ENCODE measurements at regions not wholly inside any gene's neighbourhood (a gene's known extent, or its start where the extent isn't known, plus 50 kb on each side); places are given as distances from the start of the nearest gene placed in this dataset.

GRCh38 chr14:55893705-55894104 is 224.5 kb upstream of the PELI2 start:
- CTCF ChIA-PET: no interaction called here
- intact Hi-C loops (cut with micrococcal nuclease; ENCODE audit: unreplicated experiment): no loop called here
- H3K27me3 ChIP-seq (replicated peaks; ENCODE audit: insufficient read depth, low read depth, low read length, poor library complexity): no peaks in the 10 kb centered on the region
- no peak overlapping the region for H3K4me3 ChIP-seq (ENCODE audit: low read depth, low read length, poor library complexity, severe bottlenecking)
- DNase-seq (ENCODE audit: low spot score): no peak
- POLR2A ChIA-PET (ENCODE audit: low non-redundant PET): no interaction called here
- no peaks in the 10 kb centered on the region for H3K36me3 ChIP-seq (ENCODE audit: insufficient read depth, low read length, poor library complexity, severe bottlenecking)
- no peaks in the 10 kb centered on the region for H3K9me3 ChIP-seq (ENCODE audit: low read depth, low read length, poor library complexity, severe bottlenecking)
- H3K27ac ChIP-seq (ENCODE audit: low read depth, low read length, poor library complexity, severe bottlenecking): no peak overlapping the region
- no peaks in the 10 kb centered on the region for H3K4me1 ChIP-seq (ENCODE audit: insufficient read depth, low read length, poor library complexity, severe bottlenecking)
- BruUV-seq (replicated peaks): no TSS peak
- TF ChIP-seq CTCF (conservative IDR thresholded peaks at IDR 0.05; ENCODE audit: low read depth, low read length) (no peak), EZH2 (IDR thresholded peaks at IDR 0.05; ENCODE audit: borderline replicate concordance, low read depth, low read length, poor library complexity, severe bottlenecking) (no peak)

GRCh38 chr14:55897031-55897430 is 221.2 kb upstream of the PELI2 start:
- H3K27ac ChIP-seq (ENCODE audit: low read depth, low read length, poor library complexity, severe bottlenecking): no peak overlapping the region
- ChIA-PET CTCF (no interaction called here), POLR2A (ENCODE audit: low non-redundant PET) (no interaction called here)
- H3K4me1 ChIP-seq (ENCODE audit: insufficient read depth, low read length, poor library complexity, severe bottlenecking): no peaks in the 10 kb centered on the region
- intact Hi-C loops (cut with micrococcal nuclease; ENCODE audit: unreplicated experiment): no loop called here
- no peaks in the 10 kb centered on the region for H3K27me3 ChIP-seq (replicated peaks; ENCODE audit: insufficient read depth, low read depth, low read length, poor library complexity)
- no peaks in the 10 kb centered on the region for H3K9me3 ChIP-seq (ENCODE audit: low read depth, low read length, poor library complexity, severe bottlenecking)
- H3K4me3 ChIP-seq (ENCODE audit: low read depth, low read length, poor library complexity, severe bottlenecking): no peak overlapping the region
- TF ChIP-seq EZH2 (IDR thresholded peaks at IDR 0.05; ENCODE audit: borderline replicate concordance, low read depth, low read length, poor library complexity, severe bottlenecking): no peak
- H3K36me3 ChIP-seq (ENCODE audit: insufficient read depth, low read length, poor library complexity, severe bottlenecking): no peaks in the 10 kb centered on the region
- no TSS peak for BruUV-seq (replicated peaks)
- no peak for DNase-seq (ENCODE audit: low spot score)

- H3K9me3 ChIP-seq (ENCODE audit: low read depth, low read length, poor library complexity, severe bottlenecking): no peaks in the 10 kb centered on the region
- BruUV-seq (replicated peaks): no TSS peak
- DNase-seq (ENCODE audit: low spot score): no peak
- no peaks in the 10 kb centered on the region for H3K27me3 ChIP-seq (replicated peaks; ENCODE audit: insufficient read depth, low read depth, low read length, poor library complexity)
- CTCF ChIA-PET: no interaction called here
- intact Hi-C loops (cut with micrococcal nuclease; ENCODE audit: unreplicated experiment): no loop called here
- no peaks in the 10 kb centered on the region for H3K36me3 ChIP-seq (ENCODE audit: insufficient read depth, low read length, poor library complexity, severe bottlenecking)
- H3K4me3 ChIP-seq (ENCODE audit: low read depth, low read length, poor library complexity, severe bottlenecking): no peak overlapping the region
- no peak overlapping the region for H3K27ac ChIP-seq (ENCODE audit: low read depth, low read length, poor library complexity, severe bottlenecking)
- no peaks in the 10 kb centered on the region for H3K4me1 ChIP-seq (ENCODE audit: insufficient read depth, low read length, poor library complexity, severe bottlenecking)
- TF ChIP-seq EZH2 (IDR thresholded peaks at IDR 0.05; ENCODE audit: borderline replicate concordance, low read depth, low read length, poor library complexity, severe bottlenecking): no peak
- no peak for TF ChIP-seq CTCF (conservative IDR thresholded peaks at IDR 0.05; ENCODE audit: low read depth, low read length)
- POLR2A ChIA-PET (ENCODE audit: low non-redundant PET): no interaction called here
Measured at GRCh38 chr14:55898938-55899337, 219.3 kb upstream of the PELI2 start.

GRCh38 chr14:55899531-55899930 is 218.7 kb upstream of the PELI2 start:
- no peaks in the 10 kb centered on the region for H3K27me3 ChIP-seq (replicated peaks; ENCODE audit: insufficient read depth, low read depth, low read length, poor library complexity)
- no peaks in the 10 kb centered on the region for H3K4me1 ChIP-seq (ENCODE audit: insufficient read depth, low read length, poor library complexity, severe bottlenecking)
- BruUV-seq (replicated peaks): no TSS peak
- CTCF ChIA-PET: no interaction called here
- no peaks in the 10 kb centered on the region for H3K9me3 ChIP-seq (ENCODE audit: low read depth, low read length, poor library complexity, severe bottlenecking)
- no peaks in the 10 kb centered on the region for H3K36me3 ChIP-seq (ENCODE audit: insufficient read depth, low read length, poor library complexity, severe bottlenecking)
- no peak for DNase-seq (ENCODE audit: low spot score)
- no peak overlapping the region for H3K27ac ChIP-seq (ENCODE audit: low read depth, low read length, poor library complexity, severe bottlenecking)
- no peak for TF ChIP-seq CTCF (conservative IDR thresholded peaks at IDR 0.05; ENCODE audit: low read depth, low read length)
- TF ChIP-seq EZH2 (IDR thresholded peaks at IDR 0.05; ENCODE audit: borderline replicate concordance, low read depth, low read length, poor library complexity, severe bottlenecking): no peak
- intact Hi-C loops (cut with micrococcal nuclease; ENCODE audit: unreplicated experiment): no loop called here
- POLR2A ChIA-PET (ENCODE audit: low non-redundant PET): no interaction called here
- no peak overlapping the region for H3K4me3 ChIP-seq (ENCODE audit: low read depth, low read length, poor library complexity, severe bottlenecking)
